ENCODE measurements at regions not wholly inside any gene's neighbourhood (a gene's known extent, or its start where the extent isn't known, plus 50 kb on each side); places are given as distances from the start of the nearest gene placed in this dataset.
"Not testable (repeated sequence)": the region's sequence is repeated elsewhere in the genome, so short reads cannot be mapped to it uniquely, and the experiment has no call there.

- no peak for DNase-seq
- Mint-ChIP-seq H3K27me3 (peaks cover 20 to 37% (median 34%) of the 10 kb centered on the region in 3 donors), H3K9me3 (peaks cover 0 to 2% (median 0%) of the 10 kb centered on the region in 7 donors)
Observed at GRCh38 chr16:13833515-13833914, 86.4 kb upstream of the ERCC4 start.

GRCh38 chr16:13835387-13835786 lies 84.6 kb upstream of the ERCC4 start:
- Mint-ChIP-seq H3K27ac (no peak overlapping the region), H3K4me3 (no peak overlapping the region), H3K27me3 (peaks cover 20 to 45% (median 34%) of the 10 kb centered on the region in 3 donors), H3K4me1 (no peaks in the 10 kb centered on the region), H3K9me3 (peaks cover 0 to 4% (median 0%) of the 10 kb centered on the region in 7 donors), H3K36me3 (no peaks in the 10 kb centered on the region)
- ATAC-seq (ENCODE audit: low read depth in 2 of 2) (no peak), DNase-seq (no peak)

More at GRCh38 chr16:13833515-13833914, 86.4 kb upstream of the ERCC4 start:
- Mint-ChIP-seq H3K4me3 (no peak overlapping the region), H3K36me3 (no peaks in the 10 kb centered on the region), H3K27ac (no peak overlapping the region), H3K4me1 (no peaks in the 10 kb centered on the region)
- ATAC-seq (ENCODE audit: low read depth in 2 of 2), result no peak

GRCh38 chr16:13835935-13836730 lies 83.8 kb upstream of the ERCC4 start:
- H3K9me3 Mint-ChIP-seq, result peaks cover 0 to 4% (median 0%) of the 10 kb centered on the region in 7 donors
- no peaks in the 10 kb centered on the region for H3K36me3 Mint-ChIP-seq
- no peak overlapping the region for H3K4me3 Mint-ChIP-seq
- H3K27ac Mint-ChIP-seq, result no peak overlapping the region
- ATAC-seq (ENCODE audit: low read depth in 2 of 2) (no peak), DNase-seq (no peak)
- H3K27me3 Mint-ChIP-seq, result peaks cover 20 to 41% (median 34%) of the 10 kb centered on the region in 3 donors
- H3K4me1 Mint-ChIP-seq, result no peaks in the 10 kb centered on the region

- DNase-seq (no peak), ATAC-seq (ENCODE audit: low read depth in 2 of 2) (no peak)
- no peak overlapping the region for H3K4me3 Mint-ChIP-seq
- H3K9me3 Mint-ChIP-seq, result peaks cover 0 to 6% (median 0%) of the 10 kb centered on the region in 7 donors
- no peak overlapping the region for H3K27ac Mint-ChIP-seq
- H3K36me3 Mint-ChIP-seq, result no peaks in the 10 kb centered on the region
- peaks cover 20 to 33% (median 20%) of the 10 kb centered on the region in 3 donors for H3K27me3 Mint-ChIP-seq
- H3K4me1 Mint-ChIP-seq, result no peaks in the 10 kb centered on the region
Observed at GRCh38 chr16:13838401-13839190, 81.4 kb upstream of the ERCC4 start.

GRCh38 chr16:13839577-13839976 lies 80.4 kb upstream of the ERCC4 start:
- H3K27ac Mint-ChIP-seq, result no peak overlapping the region
- no peaks in the 10 kb centered on the region for H3K4me1 Mint-ChIP-seq
- peaks cover 0 to 6% (median 0%) of the 10 kb centered on the region in 7 donors for H3K9me3 Mint-ChIP-seq
- no peaks in the 10 kb centered on the region for H3K36me3 Mint-ChIP-seq
- no peak for ATAC-seq (ENCODE audit: low read depth in 2 of 2)
- H3K27me3 Mint-ChIP-seq, result peaks cover 11 to 23% (median 11%) of the 10 kb centered on the region in 3 donors
- H3K4me3 Mint-ChIP-seq, result no peak overlapping the region
- no peak for DNase-seq

GRCh38 chr16:13845232-13845631 lies 74.7 kb upstream of the ERCC4 start:
- no peak for ATAC-seq (ENCODE audit: low read depth in 2 of 2)
- no peak overlapping the region for H3K27ac Mint-ChIP-seq
- H3K9me3 Mint-ChIP-seq, result peaks cover 2 to 18% (median 7%) of the 10 kb centered on the region in 7 donors
- peaks cover 10 to 45% (median 30%) of the 10 kb centered on the region in 3 donors for H3K27me3 Mint-ChIP-seq
- no peak overlapping the region for H3K4me3 Mint-ChIP-seq
- no peak for DNase-seq
- peaks cover 0 to 6% of the 10 kb centered on the region in 2 donors for H3K36me3 Mint-ChIP-seq
- no peaks in the 10 kb centered on the region for H3K4me1 Mint-ChIP-seq

GRCh38 chr16:13848795-13849194 lies 71.2 kb upstream of the ERCC4 start:
- DNase-seq, result no peak
- ATAC-seq (ENCODE audit: low read depth in 2 of 2), result no peak
- Mint-ChIP-seq H3K4me1 (no peaks in the 10 kb centered on the region), H3K27me3 (peaks cover 15 to 37% (median 24%) of the 10 kb centered on the region in 3 donors), H3K4me3 (no peak overlapping the region), H3K9me3 (peaks cover 2 to 18% (median 8%) of the 10 kb centered on the region in 7 donors), H3K27ac (no peak overlapping the region), H3K36me3 (peaks cover 0 to 6% of the 10 kb centered on the region in 2 donors)

- H3K4me3 Mint-ChIP-seq; H3K27ac Mint-ChIP-seq; H3K4me1 Mint-ChIP-seq; H3K36me3 Mint-ChIP-seq; ATAC-seq (ENCODE audit: low read depth in 2 of 2); DNase-seq: not testable (repeated sequence)
- Mint-ChIP-seq H3K9me3 (peaks cover 2 to 15% (median 8%) of the 10 kb centered on the region in 7 donors), H3K27me3 (peaks cover 15 to 36% (median 26%) of the 10 kb centered on the region in 3 donors)
Observed at GRCh38 chr16:13850173-13850572, 69.8 kb upstream of the ERCC4 start.

- Mint-ChIP-seq H3K27me3 (peaks cover 24 to 31% (median 25%) of the 10 kb centered on the region in 3 donors), H3K4me3 (no peak overlapping the region), H3K27ac (no peak overlapping the region), H3K9me3 (peaks cover 0 to 8% (median 0%) of the 10 kb centered on the region in 7 donors), H3K4me1 (no peaks in the 10 kb centered on the region), H3K36me3 (no peaks in the 10 kb centered on the region)
- DNase-seq (no peak), ATAC-seq (ENCODE audit: low read depth in 2 of 2) (no peak)
Observed at GRCh38 chr16:13852827-13853226, 67.1 kb upstream of the ERCC4 start.

- Mint-ChIP-seq H3K4me3 (no peak overlapping the region), H3K27me3 (peaks cover 30 to 37% (median 32%) of the 10 kb centered on the region in 3 donors), H3K36me3 (no peaks in the 10 kb centered on the region), H3K27ac (no peak overlapping the region), H3K9me3 (peaks cover 0 to 6% (median 3%) of the 10 kb centered on the region in 7 donors), H3K4me1 (no peaks in the 10 kb centered on the region)
- ATAC-seq (ENCODE audit: low read depth in 2 of 2) (no peak), DNase-seq (no peak)
Observed at GRCh38 chr16:13856398-13856797, 63.6 kb upstream of the ERCC4 start.

- H3K4me3 Mint-ChIP-seq, result no peak overlapping the region
- H3K27me3 Mint-ChIP-seq, result peaks cover 30 to 39% (median 32%) of the 10 kb centered on the region in 3 donors
- H3K36me3 Mint-ChIP-seq, result no peaks in the 10 kb centered on the region
- DNase-seq (no peak), ATAC-seq (ENCODE audit: low read depth in 2 of 2) (no peak)
- H3K27ac Mint-ChIP-seq, result no peak overlapping the region
- H3K9me3 Mint-ChIP-seq, result peaks cover 0 to 5% (median 2%) of the 10 kb centered on the region in 7 donors
- no peaks in the 10 kb centered on the region for H3K4me1 Mint-ChIP-seq
Observed at GRCh38 chr16:13856811-13857511, 63.0 kb upstream of the ERCC4 start.

GRCh38 chr16:13858873-13859580 lies 60.9 kb upstream of the ERCC4 start:
- Mint-ChIP-seq H3K4me1 (no peaks in the 10 kb centered on the region), H3K4me3 (no peak overlapping the region), H3K27ac (no peak overlapping the region), H3K9me3 (peaks cover 7 to 24% (median 11%) of the 10 kb centered on the region in 7 donors), H3K27me3 (peaks cover 30 to 39% (median 33%) of the 10 kb centered on the region in 3 donors), H3K36me3 (no peaks in the 10 kb centered on the region)
- ATAC-seq (ENCODE audit: low read depth in 2 of 2), result no peak
- DNase-seq, result no peak
